GM23248 (cell line): ENCODE measurements at regions not wholly inside any gene's neighbourhood (a gene's known extent, or its start where the extent isn't known, plus 50 kb on each side); places are given as distances from the start of the nearest gene placed in this dataset.
A peak's percentile ranks its signal among the peaks of the same experiment; 100 is the strongest.
"Not testable (repeated sequence)": the region's sequence is repeated elsewhere in the genome, so short reads cannot be mapped to it uniquely, and the experiment has no call there.

Experiments used
- DNase-seq: peaks from one replicate; pipeline ENCODE4 v3.0.0-alpha.2; 2015
- H2AFZ ChIP-seq: fragments of 200-600 bp; sonication (generic); 2 replicates; pipeline ENCODE4 v1.6.1; 2016; ENCODE audit warnings: antibody characterized with exemption
- H3F3A ChIP-seq: fragments of 200-600 bp; sonication (generic); 2 replicates; pipeline ENCODE4 v1.6.1; 2016; ENCODE audit warnings: mild to moderate bottlenecking, antibody characterized with exemption, mixed run types; ENCODE audit not compliant: insufficient read depth
- H3K27ac ChIP-seq: fragments of 200-600 bp; sonication (generic); 2 replicates; pipeline ENCODE4 v1.5.1; 2016; ENCODE audit warnings: mild to moderate bottlenecking
- H3K27me3 ChIP-seq: fragments of 200-600 bp; sonication (generic); replicated peaks from 2 replicates; pipeline ENCODE4 v1.6.1; 2016; ENCODE audit warnings: mild to moderate bottlenecking; ENCODE audit not compliant: insufficient read depth
- H3K36me3 ChIP-seq: fragments of 200-600 bp; sonication (generic); 2 replicates; pipeline ENCODE4 v1.6.1; 2016; ENCODE audit warnings: low read depth, mild to moderate bottlenecking
- H3K4me1 ChIP-seq: fragments of 200-600 bp; sonication (generic); 2 replicates; pipeline ENCODE4 v1.6.1; 2016; ENCODE audit warnings: mild to moderate bottlenecking; ENCODE audit not compliant: insufficient read depth
- H3K4me2 ChIP-seq: fragments of 200-600 bp; sonication (generic); one replicate; pipeline ENCODE4 v1.6.1; 2016; ENCODE audit warnings: mild to moderate bottlenecking; ENCODE audit not compliant: unreplicated experiment
- H3K4me3 ChIP-seq: fragments of 200-600 bp; sonication (generic); 2 replicates; pipeline ENCODE4 v1.5.1; 2016; ENCODE audit warnings: mild to moderate bottlenecking
- H3K79me2 ChIP-seq: fragments of 200-600 bp; sonication (generic); 2 replicates; pipeline ENCODE4 v1.6.1; 2016; ENCODE audit warnings: mild to moderate bottlenecking; ENCODE audit not compliant: insufficient read depth
- H3K9ac ChIP-seq: fragments of 200-600 bp; sonication (generic); 2 replicates; pipeline ENCODE4 v1.6.1; 2016; ENCODE audit warnings: mild to moderate bottlenecking
- H3K9me2 ChIP-seq: fragments of 200-600 bp; sonication (generic); 2 replicates; pipeline ENCODE4 v1.6.1; 2016; ENCODE audit warnings: mixed run types, mild to moderate bottlenecking, moderate library complexity; ENCODE audit not compliant: insufficient read depth
- H3K9me3 ChIP-seq: fragments of 200-600 bp; sonication (generic); one replicate; pipeline ENCODE4 v1.6.1; 2017; ENCODE audit warnings: low read depth
- H4K20me1 ChIP-seq: fragments of 200-600 bp; sonication (generic); 2 replicates; pipeline ENCODE4 v1.6.0; 2016; ENCODE audit not compliant: insufficient read depth
- EZH2 ChIP-seq: fragments of 200-600 bp; sonication (generic); IDR thresholded peaks from 2 replicates; pipeline ENCODE4 v1.6.1; 2018; ENCODE audit warnings: antibody characterized with exemption, mild to moderate bottlenecking; ENCODE audit not compliant: insufficient read depth, poor library complexity, severe bottlenecking
- EZH2phosphoT487 ChIP-seq: fragments of 200-600 bp; sonication (generic); IDR thresholded peaks from 2 replicates; pipeline ENCODE4 v1.6.1; 2018; ENCODE audit warnings: antibody characterized with exemption, moderate library complexity, mild to moderate bottlenecking, low read depth; ENCODE audit not compliant: insufficient read depth
- WGBS, 2 experiments: methylation state at CpG; one replicate each; pipeline ENCODE4 v1.1.6; 2015 to 2017; ENCODE audit warnings: low lambda C conversion rate in 2 of 2, low coverage in 1 of 2; ENCODE audit errors: missing lambda C conversion rate in 2 of 2; 5-methylcytosine and 5-hydroxymethylcytosine counted together
- in situ Hi-C: fragments of 300-500 bp; cut with MboI; formaldehyde crosslinking; loops from 2 replicates; pipeline ENCODE4 v1.15.0; 2020

GRCh38 chr22:19658967-19659804 lies 55.1 kb upstream of the SEPTIN5 start:
- Histone ChIP-seq H3K4me1 (peaks cover 12% of the 10 kb centered on the region), H3K79me2 (no peaks in the 10 kb centered on the region), H3K27me3 (no peaks in the 10 kb centered on the region), H4K20me1 (no peaks in the 10 kb centered on the region), H3K36me3 (no peaks in the 10 kb centered on the region), H3K9ac (no peak overlapping the region), H3K27ac (no peak overlapping the region), H3K9me3 (no peaks in the 10 kb centered on the region), H3F3A (peaks cover 8% of the 10 kb centered on the region; the same call in 1 of the 2 replicates), H3K4me2 (no peak overlapping the region), H3K4me3 (no peak overlapping the region), H3K9me2 (no peaks in the 10 kb centered on the region), H2AFZ (no peak overlapping the region)
- in situ Hi-C loops, result no loop called here
- WGBS, 2 experiments, result 88 to 91% methylated on average over 8 of the region's 8 CpGs
- no peak for DNase-seq
- TF ChIP-seq EZH2 (no peak), EZH2phosphoT487 (no peak)

GRCh38 chr22:19659805-19660345 lies 54.4 kb upstream of the SEPTIN5 start:
- TF ChIP-seq EZH2 (no peak), EZH2phosphoT487 (no peak)
- no peaks in the 10 kb centered on the region for H3K79me2 ChIP-seq

GRCh38 chr22:19660583-19660982 lies 53.7 kb upstream of the SEPTIN5 start:
- H3K9me3 ChIP-seq, DNase-seq, H4K20me1 ChIP-seq, H3K36me3 ChIP-seq, H3K27ac ChIP-seq, H3F3A ChIP-seq, H3K27me3 ChIP-seq, in situ Hi-C loops, H3K4me2 ChIP-seq, H3K4me3 ChIP-seq, H2AFZ ChIP-seq, H3K79me2 ChIP-seq, H3K9me2 ChIP-seq, H3K9ac ChIP-seq: not testable (repeated sequence)
- WGBS, 2 experiments, result 89 to 91% methylated on average over 12 of the region's 12 CpGs
- H3K4me1 ChIP-seq, result peaks cover 13% of the 10 kb centered on the region

More at GRCh38 chr22:19659805-19660345, 54.4 kb upstream of the SEPTIN5 start:
- DNase-seq, result no peak
- Histone ChIP-seq H4K20me1 (no peaks in the 10 kb centered on the region), H3K27me3 (no peaks in the 10 kb centered on the region), H3K4me1 (peaks cover 13% of the 10 kb centered on the region), H3F3A (peaks cover 8% of the 10 kb centered on the region; the same call in 1 of the 2 replicates), H3K4me2 (no peak overlapping the region), H3K9me2 (no peaks in the 10 kb centered on the region), H3K36me3 (no peaks in the 10 kb centered on the region), H3K9me3 (no peaks in the 10 kb centered on the region), H2AFZ (no peak overlapping the region), H3K4me3 (no peak overlapping the region), H3K9ac (no peak overlapping the region), H3K27ac (no peak overlapping the region)
- WGBS, 2 experiments, result 90 to 91% methylated on average over 12 of the region's 12 CpGs
- in situ Hi-C loops, result no loop called here

- no peak overlapping the region for H3K4me2 ChIP-seq
- no peak overlapping the region for H3K9ac ChIP-seq
These were observed 53.1 kb upstream of the SEPTIN5 start for GRCh38 chr22:19661156-19661555.

GRCh38 chr22:19662049-19662684 lies 52.1 kb upstream of the SEPTIN5 start:
- H4K20me1 ChIP-seq, H3K27ac ChIP-seq, H3K9me2 ChIP-seq, H3K27me3 ChIP-seq, H3K4me2 ChIP-seq, H3F3A ChIP-seq, H3K36me3 ChIP-seq, in situ Hi-C loops, H3K9me3 ChIP-seq, H3K79me2 ChIP-seq, H3K4me3 ChIP-seq, H3K9ac ChIP-seq, DNase-seq, H2AFZ ChIP-seq: not testable (repeated sequence)
- peaks cover 13% of the 10 kb centered on the region for H3K4me1 ChIP-seq
- 82% methylated on average over 22 of the region's 22 CpGs for WGBS, 2 experiments

More at GRCh38 chr22:19661156-19661555, 53.1 kb upstream of the SEPTIN5 start:
- H3K9me3 ChIP-seq, result no peaks in the 10 kb centered on the region
- peak; percentile 41 for DNase-seq
- TF ChIP-seq EZH2phosphoT487 (no peak), EZH2 (no peak)
- no peak overlapping the region for H3K4me3 ChIP-seq
- peaks cover 13% of the 10 kb centered on the region for H3K4me1 ChIP-seq
- H2AFZ ChIP-seq, result no peak overlapping the region
- H3F3A ChIP-seq, result peaks cover 8% of the 10 kb centered on the region; the same call in 1 of the 2 replicates
- H3K9me2 ChIP-seq, result no peaks in the 10 kb centered on the region
- in situ Hi-C loops, result no loop called here
- H3K27ac ChIP-seq, result no peak overlapping the region
- no peaks in the 10 kb centered on the region for H4K20me1 ChIP-seq
- H3K36me3 ChIP-seq, result no peaks in the 10 kb centered on the region
- no peaks in the 10 kb centered on the region for H3K27me3 ChIP-seq
- H3K79me2 ChIP-seq, result no peaks in the 10 kb centered on the region
